H1 (cell line): ENCODE measurements at regions not wholly inside any gene's neighbourhood (a gene's known extent, or its start where the extent isn't known, plus 50 kb on each side); places are given as distances from the start of the nearest gene placed in this dataset.

Experiments
- CTCF ChIA-PET: fragments of 300-600 bp; sonication (Branson Sonifier 250); formaldehyde crosslinking; loops from one replicate; lab custom pipeline; 2021; ENCODE audit not compliant: partially characterized antibody; lab: Charles Lee
- POLR2A ChIA-PET: fragments of 300-600 bp; sonication (Branson Sonifier 250); formaldehyde crosslinking; loops from one replicate; lab custom pipeline; 2021; ENCODE audit warnings: inconsistent platforms; ENCODE audit not compliant: partially characterized antibody; lab: Charles Lee
- DNase-seq, 2 experiments: peaks; one replicate each; pipeline versions ENCODE4 v3.0.0 to v3.0.0-alpha.2; 2010 to 2022; ENCODE audit warnings: low spot score in 2 of 2, low read depth in 1 of 2, mixed read lengths in 1 of 2
- FAIRE-seq: peaks from 2 replicates; lab custom pipeline; 2011; peaks lifted over from hg19 to GRCh38; lab: Jason Lieb, UNC
- H2AFZ ChIP-seq: 2 replicates; pipeline ENCODE4 v1.8.1; 2012; ENCODE audit warnings: low read length, inconsistent platforms
- H2AK5ac ChIP-seq: 2 replicates; pipeline ENCODE4 v1.6.1; 2013; ENCODE audit warnings: low read depth, low read length
- H2BK120ac ChIP-seq: replicated peaks from 2 replicates; pipeline ENCODE3; 2013; ENCODE audit warnings: low read depth, low read length, inconsistent platforms
- H2BK12ac ChIP-seq: 2 replicates; pipeline ENCODE4 v1.6.1; 2013; ENCODE audit warnings: low read depth, low read length
- H2BK15ac ChIP-seq: 2 replicates; pipeline ENCODE4 v1.6.1; 2013; ENCODE audit warnings: low read length
- H2BK20ac ChIP-seq: 2 replicates; pipeline ENCODE4 v1.6.1; 2013; ENCODE audit warnings: low read length
- H2BK5ac ChIP-seq: 2 replicates; pipeline ENCODE4 v1.6.1; 2013; ENCODE audit warnings: low read depth, low read length
- H3K14ac ChIP-seq: 2 replicates; pipeline ENCODE4 v1.6.1; 2013; ENCODE audit warnings: inconsistent platforms; ENCODE audit not compliant: insufficient read length
- H3K18ac ChIP-seq: 2 replicates; pipeline ENCODE4 v1.6.1; 2013; ENCODE audit warnings: low read length; ENCODE audit errors: extremely low read depth
- H3K23ac ChIP-seq: 2 replicates; pipeline ENCODE4 v1.6.1; 2013; ENCODE audit warnings: inconsistent platforms; ENCODE audit not compliant: insufficient read length
- H3K23me2 ChIP-seq: 2 replicates; pipeline ENCODE4 v1.6.1; 2013; ENCODE audit warnings: low read depth, low read length
- H3K27ac ChIP-seq: 2 replicates; pipeline ENCODE4 v1.6.1; 2011; ENCODE audit warnings: low read depth, low read length, inconsistent platforms
- H3K27me3 ChIP-seq, 4 experiments: replicated peaks in 1 of 4; 1 replicate in 1 of 4; 2 replicates in 3 of 4; pipeline versions ENCODE4 v1.6.1 to v1.8.1; 2011 to 2013; ENCODE audit warnings: low read length in 3 of 4, mild to moderate bottlenecking in 3 of 4, inconsistent platforms in 2 of 4, mixed read lengths in 2 of 4, moderate library complexity in 1 of 4; ENCODE audit not compliant: control insufficient read depth in 3 of 4, insufficient read depth in 3 of 4; ENCODE audit errors: extremely low read depth in 1 of 4
- H3K36me3 ChIP-seq, 4 experiments: 2 replicates each; pipeline versions ENCODE4 v1.6.1 to v1.8.1; 2011 to 2013; ENCODE audit warnings: mild to moderate bottlenecking in 4 of 4, low read length in 3 of 4, moderate library complexity in 2 of 4, control low read depth in 1 of 4, inconsistent platforms in 1 of 4; ENCODE audit not compliant: insufficient read depth in 4 of 4, control insufficient read depth in 2 of 4
- H3K4ac ChIP-seq: replicated peaks from 2 replicates; pipeline ENCODE3; 2013; ENCODE audit warnings: low read length, low read depth, mixed read lengths, inconsistent platforms; ENCODE audit not compliant: insufficient read length
- H3K4me1 ChIP-seq, 4 experiments: replicated peaks in 1 of 4; 1 replicate in 1 of 4; 2 replicates in 3 of 4; pipeline versions ENCODE4 v1.6.1 to v1.8.1; 2011 to 2013; ENCODE audit warnings: low read length in 3 of 4, inconsistent platforms in 2 of 4, mixed read lengths in 1 of 4; ENCODE audit not compliant: insufficient read depth in 4 of 4, control insufficient read depth in 3 of 4
- H3K4me2 ChIP-seq, 2 experiments: 2 replicates each; pipeline versions ENCODE4 v1.6.1 to v1.8.1; 2011 to 2013; ENCODE audit warnings: low read depth in 2 of 2, low read length in 2 of 2, control low read depth in 1 of 2, inconsistent platforms in 1 of 2, mild to moderate bottlenecking in 1 of 2; ENCODE audit not compliant: insufficient read depth in 1 of 2
- H3K4me3 ChIP-seq, 4 experiments: fragments of 200-600, 300-600 bp in 1 of 4; sonication (generic), shearing (Covaris generic), sonication (Bioruptor Twin) in 1 of 4; 2 replicates each; pipeline versions ENCODE4 v1.5.1 to v1.8.1; 2011 to 2016; ENCODE audit warnings: low read length in 4 of 4, low read depth in 3 of 4, control low read depth in 2 of 4, inconsistent platforms in 2 of 4, mild to moderate bottlenecking in 2 of 4, mixed read lengths in 1 of 4, moderate library complexity in 1 of 4; ENCODE audit not compliant: insufficient read depth in 2 of 4; ENCODE audit errors: extremely low read depth in 1 of 4
- H3K56ac ChIP-seq: replicated peaks from 2 replicates; pipeline ENCODE3; 2013; ENCODE audit warnings: low read depth, mild to moderate bottlenecking, mixed read lengths, low read length, inconsistent platforms; ENCODE audit not compliant: insufficient read length
- H3K79me1 ChIP-seq: 2 replicates; pipeline ENCODE4 v1.6.1; 2013; ENCODE audit warnings: low read depth, low read length, control low read depth
- H3K79me2 ChIP-seq, 2 experiments: 2 replicates each; pipeline versions ENCODE4 v1.6.1 to v1.8.1; 2012 to 2013; ENCODE audit warnings: low read length in 2 of 2, mild to moderate bottlenecking in 2 of 2, inconsistent platforms in 1 of 2; ENCODE audit not compliant: insufficient read depth in 2 of 2, control insufficient read depth in 1 of 2
- H3K9ac ChIP-seq, 4 experiments: replicated peaks in 1 of 4; 1 replicate in 1 of 4; 2 replicates in 3 of 4; pipeline versions ENCODE4 v1.6.1 to v1.8.1; 2011 to 2013; ENCODE audit warnings: low read depth in 3 of 4, low read length in 3 of 4, control low read depth in 2 of 4, mild to moderate bottlenecking in 2 of 4, moderate library complexity in 2 of 4, inconsistent platforms in 1 of 4; ENCODE audit errors: extremely low read depth in 1 of 4
- H3K9me3 ChIP-seq, 2 experiments: 2 replicates each; pipeline versions ENCODE4 v1.6.1 to v1.8.1; 2012 to 2013; ENCODE audit warnings: mild to moderate bottlenecking in 2 of 2, moderate library complexity in 2 of 2, control low read depth in 1 of 2, inconsistent platforms in 1 of 2, low read depth in 1 of 2, low read length in 1 of 2, mixed read lengths in 1 of 2; ENCODE audit not compliant: insufficient read depth in 2 of 2
- H4K20me1 ChIP-seq, 2 experiments: replicated peaks in 1 of 2; 2 replicates each; pipeline versions ENCODE3 to v1.8.1; 2011 to 2013; ENCODE audit warnings: inconsistent platforms in 2 of 2, low read length in 2 of 2, mild to moderate bottlenecking in 1 of 2; ENCODE audit not compliant: insufficient read depth in 2 of 2, control insufficient read depth in 1 of 2
- H4K5ac ChIP-seq: 2 replicates; pipeline ENCODE4 v1.6.1; 2013; ENCODE audit warnings: low read length, low read depth, mixed read lengths, inconsistent platforms; ENCODE audit not compliant: insufficient read length
- H4K8ac ChIP-seq: 2 replicates; pipeline ENCODE4 v1.8.0; 2013; ENCODE audit warnings: mild to moderate bottlenecking, moderate library complexity, low read length, inconsistent platforms; ENCODE audit not compliant: insufficient read depth; ENCODE audit errors: extremely low read depth
- H4K91ac ChIP-seq: replicated peaks from 2 replicates; pipeline ENCODE3; 2013; ENCODE audit warnings: low read length, mixed read lengths, inconsistent platforms; ENCODE audit not compliant: insufficient read length
- CBX5 ChIP-seq: fragments of 300-800, 300-1000 bp; sonication (generic); IDR thresholded peaks from 2 replicates; pipeline ENCODE4 v1.7.1; 2016; ENCODE audit warnings: antibody characterized with exemption, low read length, low read depth
- CTCF ChIP-seq, 3 experiments: IDR thresholded peaks; 1 replicate in 2 of 3; 2 replicates in 1 of 3; pipeline versions ENCODE4 v1.5.1 to v1.6.1; 2011; ENCODE audit warnings: low read length in 3 of 3, mild to moderate bottlenecking in 3 of 3, inconsistent platforms in 2 of 3, low read depth in 1 of 3, moderate library complexity in 1 of 3; ENCODE audit not compliant: insufficient read depth in 1 of 3; ENCODE audit errors: control extremely low read depth in 1 of 3
- GTF2F1 ChIP-seq: IDR thresholded peaks from 2 replicates; pipeline ENCODE4 v1.6.1; 2012; ENCODE audit warnings: low read depth, low read length, improper control_type of control experiment, borderline replicate concordance
- JUN ChIP-seq: IDR thresholded peaks from 2 replicates; pipeline ENCODE4 v1.6.1; 2011; ENCODE audit warnings: low read depth, mild to moderate bottlenecking, improper control_type of control experiment, low read length
- KDM5A ChIP-seq: fragments of 200-600 bp; IDR thresholded peaks from 2 replicates; pipeline ENCODE4 v1.7.1; 2012; ENCODE audit warnings: mild to moderate bottlenecking, low read length, inconsistent platforms, mixed read lengths
- RFX5 ChIP-seq: IDR thresholded peaks from 2 replicates; pipeline ENCODE4 v1.6.1; 2011; ENCODE audit warnings: low read depth, low read length, improper control_type of control experiment, borderline replicate concordance
- SAP30 ChIP-seq: fragments of 300-600 bp; sonication (generic); IDR thresholded peaks from 2 replicates; pipeline ENCODE4 v1.7.1; 2012; ENCODE audit warnings: low read length, moderate library complexity, mild to moderate bottlenecking, inconsistent platforms; ENCODE audit not compliant: insufficient read depth, insufficient replicate concordance
- SIRT6 ChIP-seq: IDR thresholded peaks from one replicate; pipeline ENCODE4 v1.7.1; 2012; ENCODE audit warnings: low read length, inconsistent platforms
- SIX5 ChIP-seq: IDR thresholded peaks from 2 replicates; pipeline ENCODE4 v1.6.1; 2011; ENCODE audit warnings: mild to moderate bottlenecking, low read depth, low read length
- SP2 ChIP-seq: IDR thresholded peaks from 2 replicates; pipeline ENCODE4 v1.6.1; 2012; ENCODE audit warnings: mild to moderate bottlenecking, low read length, inconsistent platforms
- SRF ChIP-seq: IDR thresholded peaks from 2 replicates; pipeline ENCODE4 v1.6.1; 2011; ENCODE audit warnings: mild to moderate bottlenecking, low read depth, low read length, moderate library complexity
- SUZ12 ChIP-seq: fragments of 200-600 bp; sonication (generic); IDR thresholded peaks from 2 replicates; pipeline ENCODE4 v1.6.1; 2012; ENCODE audit warnings: mild to moderate bottlenecking, inconsistent platforms, low read length, moderate library complexity, mixed read lengths
- ZNF274 ChIP-seq: IDR thresholded peaks from 2 replicates; pipeline ENCODE4 v1.7.0; 2012; ENCODE audit warnings: low read length, borderline replicate concordance; ENCODE audit errors: extremely low read depth
- WGBS, 2 experiments: shearing (Covaris generic) in 1 of 2; methylation state at CpG; one replicate each; pipeline versions ENCODE4 v1.1.6 to v1.1.7; 2013 to 2015; ENCODE audit warnings: low lambda C conversion rate in 2 of 2, mixed read lengths in 2 of 2, inconsistent platforms in 1 of 2, low coverage in 1 of 2, missing lambda C conversion rate in 1 of 2; ENCODE audit not compliant: insufficient replicate concordance in 2 of 2, insufficient coverage in 1 of 2, insufficient read length in 1 of 2; ENCODE audit errors: extremely low coverage in 1 of 2, missing lambda C conversion rate in 1 of 2; 5-methylcytosine and 5-hydroxymethylcytosine counted together

GRCh38 chr2:146324951-146325350 is 1519.9 kb upstream of the ACVR2A start:
- H2BK5ac ChIP-seq: no peak overlapping the region
- H3K4me3 ChIP-seq: no peak overlapping the region
- H2AFZ ChIP-seq: no peak overlapping the region
- H3K4me2 ChIP-seq: no peak overlapping the region
- no peaks in the 10 kb centered on the region for H3K79me1 ChIP-seq
- H4K20me1 ChIP-seq: no peaks in the 10 kb centered on the region
- 98% methylated on average over 2 of the region's 2 CpGs; no CpG with 5 or more reads in 1 of the 2 experiments for WGBS, 2 experiments
- H2BK20ac ChIP-seq: no peak overlapping the region
- DNase-seq: no peak
- no peak overlapping the region for H4K5ac ChIP-seq
- H3K56ac ChIP-seq: no peak overlapping the region
- H4K91ac ChIP-seq: no peak overlapping the region
- no peak overlapping the region for H2BK15ac ChIP-seq
- CTCF ChIA-PET: interaction anchor here (0.6 kb wide), 2 partner anchors 198 to 1884 kb away, joined by 3 to 4 read pairs; no protein-coding TSS in a partner anchor
- no peak overlapping the region for H4K8ac ChIP-seq
- peaks cover 0 to 6% (median 0%) of the 10 kb centered on the region in 4 experiments; a peak in 1 of 7 replicates for H3K4me1 ChIP-seq
- no peak overlapping the region for H3K18ac ChIP-seq
- no peaks in the 10 kb centered on the region for H3K23me2 ChIP-seq
- no peak overlapping the region for H3K23ac ChIP-seq
- H3K79me2 ChIP-seq: no peaks in the 10 kb centered on the region
- POLR2A ChIA-PET: no interaction called here
- no peak overlapping the region for H2BK120ac ChIP-seq
- no peak overlapping the region for H2BK12ac ChIP-seq
- no peak overlapping the region for H3K27ac ChIP-seq
- no peaks in the 10 kb centered on the region for H3K9me3 ChIP-seq
- H3K27me3 ChIP-seq: no peaks in the 10 kb centered on the region
- no peak overlapping the region for H2AK5ac ChIP-seq
- H3K9ac ChIP-seq: no peak overlapping the region
- no peak overlapping the region for H3K4ac ChIP-seq
- H3K36me3 ChIP-seq: no peaks in the 10 kb centered on the region
- no peak for FAIRE-seq
- no peak overlapping the region for H3K14ac ChIP-seq
- TF ChIP-seq KDM5A (no peak), SRF (no peak), RFX5 (no peak), GTF2F1 (no peak), CTCF (IDR thresholded peaks at IDR 0.05; ENCODE audit: control extremely low read depth in 1 of 3, insufficient read depth in 1 of 3, low read depth in 1 of 3, low read length in 3 of 3) (no peak), SIRT6 (no peak), CBX5 (no peak), SUZ12 (no peak), JUN (no peak), SIX5 (no peak), ZNF274 (no peak), SAP30 (no peak), SP2 (no peak)
